HG03378 (cell line): ENCODE measurements at regions not wholly inside any gene's neighbourhood (a gene's known extent, or its start where the extent isn't known, plus 50 kb on each side); places are given as distances from the start of the nearest gene placed in this dataset.
"Not testable (repeated sequence)": the region's sequence is repeated elsewhere in the genome, so short reads cannot be mapped to it uniquely, and the experiment has no call there.

Source experiments
- ATAC-seq: cut with Tn5 transposase; IDR thresholded peaks from one replicate; pipeline ENCODE4 v1.9.1; 2021; ENCODE audit warnings: mild to moderate bottlenecking, moderate library complexity; ENCODE audit not compliant: unreplicated experiment

DNA sequence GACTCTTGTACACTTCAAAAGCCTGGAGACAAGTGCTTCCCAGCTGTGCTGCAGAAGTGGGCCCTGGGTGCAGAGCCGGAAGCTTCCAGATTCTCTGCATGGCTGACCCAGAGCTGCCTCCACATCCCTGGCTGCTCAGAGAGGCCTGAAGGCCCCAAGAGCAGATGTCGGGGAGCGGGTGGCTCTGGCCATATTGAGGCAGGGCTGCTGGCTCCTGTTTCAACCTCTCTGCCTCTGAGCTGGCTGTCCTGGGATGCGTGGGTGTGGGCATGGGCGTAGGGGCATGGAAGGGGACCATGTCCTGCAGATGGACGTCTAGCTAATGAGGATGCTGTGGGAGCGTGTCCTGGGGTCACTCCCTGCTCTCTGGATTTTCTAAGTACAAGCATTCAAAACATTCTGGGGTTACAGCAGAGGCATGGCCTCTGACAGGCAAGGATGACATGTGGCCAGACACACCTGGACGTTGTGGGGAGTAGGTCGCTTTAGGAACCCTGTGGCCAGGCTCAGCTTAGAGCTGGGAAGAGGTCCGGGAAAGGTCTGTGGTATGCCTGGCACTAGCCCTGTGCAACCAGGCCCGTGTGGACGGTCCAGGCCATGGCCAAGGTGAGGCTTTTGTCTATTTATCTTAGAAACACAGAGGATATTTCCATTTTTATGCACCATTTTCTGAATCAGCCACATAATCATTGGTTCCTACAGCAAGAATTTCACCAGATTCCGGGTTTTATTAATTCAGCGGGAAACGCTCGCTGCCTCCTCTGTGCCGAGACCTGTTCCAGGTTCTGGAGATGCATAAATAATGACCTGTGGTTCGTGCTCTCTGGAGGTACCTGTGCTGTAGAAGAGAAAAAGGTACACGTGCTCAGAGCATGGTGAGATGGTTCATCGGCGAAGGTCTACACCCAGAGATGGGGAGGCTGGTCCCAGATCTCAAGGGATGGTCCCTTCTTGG lies 361.1 kb downstream of the GLRX3 start:
- ATAC-seq: no peak

DNA sequence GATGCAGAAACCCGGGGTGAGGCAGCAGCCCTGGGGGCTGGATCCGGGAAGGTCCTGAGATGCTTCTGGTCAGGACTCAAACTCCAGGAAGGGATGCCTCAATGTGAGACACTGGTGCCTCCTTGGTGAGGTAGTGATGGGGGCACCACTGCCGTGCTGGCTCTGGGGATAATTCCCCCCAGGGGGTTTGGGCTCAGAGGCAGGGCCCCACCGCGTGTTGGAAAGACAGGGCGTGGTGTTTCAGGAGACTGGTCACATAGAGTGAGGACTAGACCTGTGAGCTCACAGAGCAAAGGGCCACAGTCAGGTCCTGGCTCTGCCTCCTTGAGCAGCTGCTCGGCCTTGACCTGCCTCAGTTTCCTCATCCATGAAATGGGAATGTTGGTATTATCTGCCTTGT lies 361.9 kb downstream of the GLRX3 start:
- ATAC-seq: no peak

DNA sequence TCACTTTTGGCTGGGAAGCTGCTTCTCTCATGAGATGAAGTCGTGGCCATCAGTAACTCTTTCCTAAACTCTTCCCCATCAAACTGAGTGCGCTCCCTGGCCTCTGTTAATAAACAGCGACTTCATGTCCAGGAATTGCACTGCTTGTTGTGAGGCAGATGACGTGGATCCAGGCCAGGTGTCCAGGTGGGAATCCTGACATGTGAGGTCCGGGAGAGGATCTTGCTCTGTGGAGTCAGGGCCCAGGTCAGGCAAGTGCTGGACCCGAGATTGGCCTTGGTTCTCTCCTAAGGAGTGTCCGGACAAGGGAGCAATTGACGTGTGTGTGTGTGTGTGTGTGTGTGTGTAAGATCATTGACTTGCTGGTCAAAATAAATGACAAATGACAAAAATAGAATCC lies 362.7 kb downstream of the GLRX3 start:
- ATAC-seq: no peak

DNA sequence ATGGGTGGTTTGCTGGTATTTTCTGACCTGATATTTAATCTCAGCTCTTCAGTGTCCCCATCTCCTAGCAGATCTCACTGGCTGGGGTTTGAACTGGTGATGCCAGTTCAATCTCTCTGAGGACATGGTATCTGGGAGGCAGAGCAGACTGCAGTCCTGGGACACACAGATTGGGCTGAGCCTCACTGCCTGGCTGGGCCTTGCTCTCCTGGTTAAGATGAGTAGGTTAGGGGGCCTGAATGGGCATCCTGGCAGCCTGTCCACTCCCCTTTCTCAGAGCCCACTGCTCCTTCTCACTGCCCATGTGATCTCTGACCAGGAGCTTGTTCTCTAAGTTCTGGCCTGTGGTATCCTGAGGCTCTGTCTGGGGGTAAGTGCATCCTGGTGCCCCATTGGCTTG lies 363.4 kb downstream of the GLRX3 start:
- ATAC-seq: no peak

DNA sequence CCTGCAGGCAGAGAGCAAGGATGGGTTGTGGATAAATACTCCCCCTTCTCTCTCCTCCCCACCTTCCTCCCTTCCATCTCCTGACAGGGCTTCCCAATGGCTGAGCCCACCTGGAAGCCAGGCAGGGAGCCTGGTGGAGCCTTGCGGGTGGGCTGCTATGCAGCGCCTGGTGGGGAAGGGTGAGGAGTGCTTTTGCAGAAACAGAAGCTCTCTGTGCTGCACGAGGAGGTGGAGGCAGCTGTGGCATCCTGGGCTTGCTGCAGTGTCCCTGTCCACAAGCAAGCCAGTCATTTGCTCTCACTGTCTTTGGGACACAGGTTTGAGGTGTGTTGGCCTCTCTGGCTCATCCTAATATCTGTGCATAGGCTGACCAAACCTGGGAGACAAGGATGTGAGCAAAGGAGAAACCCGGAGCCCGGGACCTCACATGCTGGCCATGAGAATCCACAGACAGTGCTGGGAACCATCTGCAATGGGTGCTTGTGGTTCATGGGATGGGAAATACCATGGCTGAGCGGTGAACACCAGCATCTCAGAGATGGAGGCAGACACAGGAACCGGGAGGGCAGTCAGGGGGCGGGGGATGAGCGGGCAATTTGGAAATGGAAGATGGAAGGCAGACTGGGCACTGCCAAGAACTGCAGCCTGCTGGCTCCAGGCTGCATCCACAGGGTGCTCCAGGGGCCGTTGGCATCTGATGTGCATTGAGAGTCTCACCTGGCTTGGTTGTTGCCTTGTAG lies 364.2 kb downstream of the GLRX3 start:
- ATAC-seq: no peak

DNA sequence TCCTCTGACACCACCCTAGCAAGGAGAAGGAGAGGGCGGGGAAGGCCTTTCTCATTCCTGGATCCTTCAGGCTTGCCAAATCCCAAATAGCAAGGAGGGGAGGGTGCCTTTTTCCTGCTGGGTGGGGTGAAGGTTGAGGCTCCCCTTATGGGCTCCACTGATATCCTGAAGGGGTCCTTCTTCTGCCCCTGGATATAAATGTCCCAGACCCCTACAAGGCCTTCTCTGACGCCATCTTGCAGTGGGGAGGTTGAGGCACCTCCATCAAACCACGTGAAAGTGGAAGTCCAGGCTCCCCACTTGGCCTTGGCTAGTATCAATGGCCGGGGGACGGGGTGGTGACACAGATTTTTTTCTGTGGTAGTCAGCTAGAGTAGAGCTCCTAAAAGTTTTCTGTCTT lies 371.3 kb downstream of the GLRX3 start:
- ATAC-seq: no peak

DNA sequence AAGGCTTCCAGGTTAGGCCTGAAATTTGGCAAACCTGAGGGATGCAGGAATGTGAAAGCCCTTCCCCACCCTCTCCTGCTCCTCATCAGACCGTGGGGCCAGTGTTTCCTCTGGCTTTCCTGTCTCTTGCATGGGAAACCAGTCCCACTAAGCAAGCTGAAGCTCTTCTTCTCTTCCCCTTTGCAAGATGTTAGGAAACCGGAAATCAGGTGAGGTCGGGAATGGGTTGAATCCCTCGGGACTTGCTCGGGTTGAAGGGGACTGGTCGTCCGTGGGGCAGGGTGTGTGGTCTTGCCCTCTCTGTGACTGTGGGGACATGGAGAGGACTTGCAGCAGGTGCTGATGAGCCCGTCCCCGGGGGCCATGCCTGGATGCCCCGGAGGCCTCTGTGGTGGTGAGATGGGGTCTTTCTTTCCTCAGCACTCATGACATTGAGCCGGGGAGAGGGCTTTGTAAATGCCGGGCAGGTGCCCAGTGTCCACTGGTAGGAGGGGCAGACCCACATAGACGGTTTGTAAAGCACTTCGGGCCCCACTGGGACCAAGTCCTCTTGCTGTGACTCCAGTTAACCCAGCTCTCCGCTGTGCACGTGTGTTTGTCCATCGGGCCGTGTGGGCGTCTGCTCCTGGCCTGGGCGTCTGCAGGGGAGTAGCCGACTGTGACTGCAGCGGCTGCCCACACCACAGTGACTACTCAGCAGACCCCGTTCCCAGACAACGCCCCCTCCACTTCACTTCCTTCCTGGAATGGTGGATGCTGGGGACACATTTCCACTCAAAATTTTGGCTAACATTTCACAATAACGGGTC lies 373.9 kb downstream of the GLRX3 start:
- no peak for ATAC-seq

DNA sequence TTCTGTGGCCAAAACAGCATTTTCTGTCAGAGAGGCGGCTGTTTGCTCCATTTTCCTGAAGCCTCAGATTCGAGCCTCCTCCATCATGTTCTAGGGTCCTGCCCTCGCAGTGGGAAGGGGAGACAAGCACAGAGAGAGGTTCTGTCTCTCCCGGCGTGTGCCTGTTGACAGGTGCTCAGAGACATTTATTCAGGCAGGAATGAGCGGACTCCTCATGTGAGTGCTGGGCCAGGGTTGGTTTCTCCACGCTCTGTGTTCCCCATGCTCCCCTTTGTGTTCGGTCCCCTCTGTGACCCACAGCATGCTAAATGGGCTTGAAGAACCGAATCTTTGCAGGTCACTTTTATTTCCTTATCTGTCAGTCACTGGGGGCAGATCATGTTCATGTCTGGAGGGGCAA lies 374.6 kb downstream of the GLRX3 start:
- ATAC-seq: no peak

DNA sequence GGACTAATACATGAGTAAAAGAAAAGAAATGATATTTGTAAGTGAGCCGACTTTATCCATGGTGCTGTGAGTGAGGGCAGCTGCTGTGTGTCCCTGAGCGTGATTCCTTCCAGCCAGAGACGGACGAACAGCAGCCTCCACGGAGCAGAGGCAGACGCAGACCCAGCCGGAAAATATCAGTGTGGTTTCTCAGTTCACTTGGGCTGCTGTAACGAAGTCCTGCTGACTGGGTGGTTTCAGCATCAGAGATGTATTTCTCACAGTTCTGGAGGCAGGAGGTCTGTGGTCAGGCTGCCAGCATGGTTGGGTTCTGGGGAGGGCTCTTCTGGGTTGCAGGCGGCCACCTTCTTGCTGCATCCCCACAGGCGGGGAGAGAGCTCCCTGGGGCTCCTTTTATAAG lies 375.6 kb downstream of the GLRX3 start:
- no peak for ATAC-seq

DNA sequence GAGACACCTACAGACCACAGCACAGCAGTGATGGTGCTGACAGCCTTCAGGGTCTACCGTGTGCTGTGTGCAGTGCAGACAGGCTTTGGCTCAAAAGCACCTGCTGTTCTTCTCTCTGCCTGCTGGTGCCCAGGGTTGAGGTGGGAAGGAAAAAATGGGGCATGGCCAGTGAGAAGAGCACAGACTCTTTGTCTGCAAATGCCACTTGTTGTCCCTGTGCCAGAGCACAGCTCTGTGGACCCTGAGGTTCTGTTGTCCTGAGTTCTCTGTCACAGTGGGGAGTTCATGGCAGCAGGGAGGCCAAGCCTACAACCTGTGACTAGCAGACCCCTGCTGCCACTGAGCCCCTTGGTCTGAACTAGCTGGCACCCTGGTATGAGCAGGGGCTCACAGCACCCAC lies 376.7 kb downstream of the GLRX3 start:
- ATAC-seq: no peak

DNA sequence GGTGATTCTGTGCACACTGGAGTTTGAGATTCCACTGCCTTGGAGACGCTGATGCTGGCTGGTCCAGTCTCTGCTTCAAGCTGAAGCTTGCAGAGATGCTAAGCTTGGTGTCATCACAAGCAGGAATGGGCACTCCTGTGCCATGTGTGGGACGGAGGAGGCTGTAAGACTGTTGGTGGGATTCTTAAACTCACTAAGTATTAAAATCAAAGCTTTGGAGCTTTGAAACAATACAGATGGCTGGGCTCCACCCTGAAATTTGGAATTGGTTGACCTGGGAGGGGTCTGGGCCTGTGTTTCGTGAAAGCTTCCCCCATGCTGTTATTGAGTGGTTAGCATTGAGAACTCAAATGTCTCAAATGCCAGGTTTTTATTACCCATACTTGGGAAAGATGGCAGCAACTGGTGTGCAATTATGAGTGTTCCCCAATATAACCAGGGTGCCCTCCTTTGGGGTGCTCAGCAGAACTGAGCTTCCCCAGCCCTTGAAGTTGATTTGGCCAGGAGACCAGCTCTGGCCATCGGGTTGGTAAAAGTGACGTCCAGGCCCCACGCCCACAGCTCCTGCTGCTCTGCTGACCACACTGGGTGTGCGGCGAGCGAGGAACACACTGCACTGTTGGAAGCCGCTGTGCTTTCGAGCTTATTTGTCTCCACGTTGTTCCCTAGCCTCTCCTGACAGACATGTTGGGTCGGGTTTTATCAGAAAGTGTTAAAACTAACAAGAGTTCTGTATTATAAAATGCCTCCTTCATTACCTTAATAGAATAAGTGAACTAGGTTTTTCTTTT lies 377.7 kb downstream of the GLRX3 start:
- ATAC-seq: no peak

DNA sequence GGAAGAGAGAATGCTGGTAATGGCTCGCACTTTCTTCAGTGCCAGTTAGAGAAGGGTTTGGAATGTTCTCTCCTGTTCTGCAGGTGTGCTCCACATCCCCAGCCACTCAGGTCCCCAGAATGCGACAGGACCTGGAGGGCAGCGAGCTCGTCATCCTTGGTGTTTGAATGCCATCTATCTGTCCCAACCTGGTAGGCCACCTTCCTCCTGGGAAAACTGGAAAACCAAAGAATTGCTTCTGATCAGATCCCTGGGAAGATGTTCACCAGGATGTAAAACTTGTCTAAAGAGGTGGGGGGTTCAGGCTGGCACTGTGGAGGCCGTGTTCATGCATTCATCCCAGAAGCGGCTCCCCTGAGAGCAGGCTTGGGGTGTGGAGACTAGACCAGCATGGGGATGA lies 379.5 kb downstream of the GLRX3 start:
- ATAC-seq: no peak

DNA sequence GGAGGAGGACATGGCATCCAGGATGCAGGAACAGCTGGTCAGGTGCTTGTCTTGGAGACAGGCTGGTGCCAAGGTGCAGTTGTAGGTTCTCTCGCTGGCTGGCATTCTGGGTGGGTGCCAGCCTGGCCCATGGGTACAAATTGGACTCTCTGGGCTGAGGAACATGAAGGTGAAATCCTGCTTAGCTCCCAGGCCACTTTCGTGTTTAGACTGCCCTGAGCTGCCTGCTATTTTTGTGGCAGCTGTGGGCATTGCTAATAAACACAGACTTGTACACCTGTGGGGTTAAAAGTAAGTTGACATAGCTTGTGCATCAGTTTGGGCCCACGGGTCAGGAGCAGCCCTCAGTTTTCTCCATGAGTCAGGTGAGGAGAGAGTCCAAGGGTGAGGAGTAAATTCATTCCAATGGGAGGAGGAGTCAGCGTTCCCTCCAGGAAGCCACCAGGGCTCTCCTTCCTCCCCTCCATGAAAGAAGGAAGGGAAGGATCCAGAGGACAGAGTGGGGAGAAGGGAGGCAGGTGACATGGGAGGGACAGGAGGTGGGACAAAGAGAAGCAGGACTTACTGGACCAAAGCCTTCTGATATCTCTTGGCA lies 380.0 kb downstream of the GLRX3 start:
- no peak for ATAC-seq

DNA sequence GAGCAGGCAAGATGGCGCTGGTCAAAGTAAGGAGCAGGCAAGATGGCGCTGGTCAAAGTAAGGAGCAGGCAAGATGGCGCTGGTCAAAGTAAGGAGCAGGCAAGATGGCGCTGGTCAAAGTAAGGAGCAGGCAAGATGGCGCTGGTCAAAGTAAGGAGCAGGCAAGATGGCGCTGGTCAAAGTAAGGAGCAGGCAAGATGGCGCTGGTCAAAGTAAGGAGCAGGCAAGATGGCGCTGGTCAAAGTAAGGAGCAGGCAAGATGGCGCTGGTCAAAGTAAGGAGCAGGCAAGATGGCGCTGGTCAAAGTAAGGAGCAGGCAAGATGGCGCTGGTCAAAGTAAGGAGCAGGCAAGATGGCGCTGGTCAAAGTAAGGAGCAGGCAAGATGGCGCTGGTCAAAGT lies 382.7 kb downstream of the GLRX3 start:
- not testable (repeated sequence) for ATAC-seq

DNA sequence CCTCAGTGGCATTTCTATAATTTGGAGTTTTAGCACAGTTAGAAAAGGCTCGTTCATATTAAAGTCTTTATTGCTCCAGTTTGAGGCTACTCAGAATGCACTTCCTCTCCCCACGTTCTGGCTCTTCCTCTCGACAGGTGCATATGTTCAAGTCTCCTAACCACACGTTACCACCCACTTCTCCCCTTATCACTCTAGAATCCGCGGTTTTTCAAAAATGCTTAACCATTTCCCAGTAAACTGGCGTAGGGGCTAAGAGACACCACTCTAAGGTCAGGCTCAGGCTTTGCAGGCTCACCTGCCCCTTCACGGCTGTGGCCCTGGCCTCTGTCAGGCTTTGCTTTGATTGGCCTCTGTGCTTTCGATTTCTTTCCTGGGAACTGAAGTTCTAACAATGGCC lies 383.6 kb downstream of the GLRX3 start:
- ATAC-seq: no peak

DNA sequence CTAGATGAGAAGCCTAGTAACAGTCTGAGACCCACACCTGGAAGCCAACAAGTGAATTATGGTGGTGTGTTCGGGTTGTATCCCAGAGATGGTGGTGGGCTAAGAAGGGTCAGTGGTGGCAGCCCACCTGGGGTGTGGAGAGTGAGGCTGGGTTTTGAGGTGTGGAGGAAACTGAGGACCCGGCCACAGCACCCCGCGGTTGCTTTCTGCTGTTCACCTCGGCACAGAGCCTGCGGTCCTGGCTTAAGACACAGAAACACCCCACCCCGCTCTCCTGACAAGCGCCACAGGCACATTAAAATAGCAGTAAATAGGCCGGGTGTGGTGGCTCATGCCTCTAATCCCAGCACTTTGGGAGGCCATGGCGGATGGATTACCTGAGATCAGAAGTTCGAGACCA lies 395.1 kb downstream of the GLRX3 start:
- ATAC-seq: no peak

DNA sequence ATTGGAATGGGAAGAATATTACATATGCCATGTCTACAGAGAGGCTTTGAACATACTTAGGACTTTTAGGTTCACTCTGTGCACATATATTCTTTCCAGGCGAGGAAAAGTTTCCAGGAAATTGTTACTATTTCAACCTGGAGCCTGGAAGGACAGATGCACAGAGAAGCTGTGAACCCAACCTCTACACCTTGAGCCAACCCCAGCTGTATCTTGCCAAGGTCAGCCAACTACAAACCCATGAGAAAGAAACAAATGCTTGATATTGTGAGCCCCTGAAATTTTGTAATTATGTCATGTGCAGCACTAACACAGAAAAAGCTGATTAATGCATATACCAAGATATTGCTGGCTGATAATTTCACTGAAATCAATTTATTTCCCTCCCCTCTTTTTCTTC lies 404.9 kb downstream of the GLRX3 start:
- ATAC-seq: no peak

DNA sequence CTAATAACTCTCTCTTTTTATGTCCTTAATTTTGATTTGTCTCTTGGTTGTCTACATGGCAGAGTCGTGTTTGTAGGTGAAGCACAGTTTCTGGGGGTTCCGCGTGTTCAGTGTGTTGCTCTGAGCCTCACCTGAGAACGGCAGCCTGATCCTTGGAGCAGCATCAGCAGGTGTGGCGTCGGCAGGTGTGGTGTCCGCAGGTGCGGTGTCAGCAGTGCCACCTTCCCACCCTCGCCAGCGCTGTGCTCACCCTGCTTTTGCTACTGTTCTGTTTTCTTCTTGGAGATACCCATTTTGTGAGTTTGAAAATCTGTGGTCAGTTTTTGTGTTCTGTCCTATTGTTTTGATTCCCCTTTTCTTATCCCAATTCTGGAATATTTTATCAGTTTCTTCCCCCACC lies 406.6 kb downstream of the GLRX3 start:
- no peak for ATAC-seq

DNA sequence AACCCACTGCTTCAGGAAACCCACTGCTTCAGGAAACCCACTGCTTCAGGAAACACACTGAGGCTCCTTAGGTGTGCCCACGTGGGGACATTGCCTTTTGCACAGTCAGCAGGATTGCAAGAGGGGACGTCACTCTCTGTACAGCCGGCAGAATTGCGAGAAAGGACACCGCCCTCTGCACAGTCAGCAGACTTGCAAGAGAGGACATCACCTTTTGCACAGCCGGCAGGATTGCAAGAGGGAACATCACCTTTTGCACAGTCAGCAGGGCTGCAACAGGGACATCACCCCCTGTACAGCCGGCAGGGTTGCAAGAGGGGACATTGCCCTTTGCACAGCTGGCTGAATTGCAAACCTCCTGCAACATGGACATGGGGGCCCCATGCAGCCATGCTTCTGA lies 407.6 kb downstream of the GLRX3 start:
- no peak for ATAC-seq

DNA sequence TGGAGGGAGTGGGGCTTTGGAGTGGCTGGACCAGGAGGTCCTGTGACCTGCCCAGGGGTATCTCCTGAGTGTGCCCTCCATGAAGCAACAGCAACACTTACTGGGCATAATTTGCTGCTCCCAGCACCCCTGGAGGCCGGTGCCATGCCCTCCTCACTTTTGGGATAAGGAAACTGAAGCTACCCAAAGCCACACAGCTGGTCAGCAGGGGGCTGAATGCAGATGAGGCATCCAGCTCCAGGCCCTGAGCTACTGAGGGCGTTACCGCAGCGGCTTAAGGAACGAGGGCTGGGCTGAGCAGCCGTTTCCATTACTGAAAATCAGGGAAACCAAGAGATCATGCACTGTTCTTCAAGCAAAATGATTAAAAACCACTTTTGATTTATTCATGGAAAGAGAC lies 408.9 kb downstream of the GLRX3 start:
- no peak for ATAC-seq
